Right renal pelvis (tissue), 4 donors: ENCODE measurements at regions not wholly inside any gene's neighbourhood (a gene's known extent, or its start where the extent isn't known, plus 50 kb on each side); places are given as distances from the start of the nearest gene placed in this dataset.
"Not testable (repeated sequence)": the region's sequence is repeated elsewhere in the genome, so short reads cannot be mapped to it uniquely, and the experiment has no call there.

Experiments used
- DNase-seq, 4 donors: peaks; one replicate each; pipeline ENCODE4 v3.0.0-alpha.2; 2013; ENCODE audit warnings: low read depth in 4 of 4, low spot score in 3 of 4, missing footprints in 1 of 4

DNA sequence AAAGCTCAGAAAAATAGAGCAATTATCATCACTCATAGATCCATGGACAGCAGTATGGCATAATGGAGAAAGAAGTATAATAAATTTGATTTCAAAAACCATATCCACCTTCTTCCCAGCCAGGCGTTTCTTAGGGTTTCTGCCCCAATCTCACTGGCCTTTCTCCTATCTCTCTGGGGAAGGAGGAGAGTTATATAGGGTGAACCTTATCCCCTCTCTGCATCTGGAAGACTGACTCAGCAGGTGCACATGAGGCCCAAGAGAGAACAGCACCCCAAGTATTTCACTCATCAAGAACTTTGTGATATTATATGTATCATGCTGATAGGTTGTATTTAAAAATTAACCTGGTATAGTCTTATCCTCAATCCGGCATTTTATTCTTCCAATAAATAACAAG, 318.8 kb upstream of the RASGEF1B start:
- no peak for DNase-seq

DNA sequence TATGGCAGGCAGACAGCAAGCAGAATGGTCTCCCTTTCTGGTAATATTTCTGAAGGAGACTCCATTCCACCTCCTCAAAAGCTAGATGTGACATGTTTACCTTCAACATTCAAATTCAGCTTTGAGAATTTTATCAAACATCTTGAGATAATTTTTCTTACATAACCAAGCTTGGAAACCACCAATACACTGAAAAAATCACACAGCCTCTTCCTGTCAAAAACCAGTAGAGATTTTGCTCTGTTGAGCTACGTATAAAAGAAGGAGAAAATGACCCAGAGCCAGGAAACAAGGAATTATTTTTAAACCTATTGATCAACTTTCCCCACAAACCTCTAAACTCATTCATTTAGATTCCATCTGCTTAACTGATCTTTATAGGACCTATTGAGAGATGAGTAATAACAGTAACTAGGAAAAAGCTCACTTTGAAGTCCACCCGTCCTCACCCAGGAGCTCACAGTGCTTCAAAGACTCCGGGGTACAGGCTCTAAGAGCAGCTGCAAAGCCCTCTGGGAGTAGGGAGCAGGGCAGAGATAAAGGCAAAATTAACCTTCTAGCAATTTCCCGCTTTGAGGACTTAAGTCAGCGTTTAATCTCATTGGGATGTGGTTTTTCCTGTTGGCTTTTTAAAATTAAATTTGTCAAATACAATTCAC, 318.2 kb upstream of the RASGEF1B start:
- no peak for DNase-seq

DNA sequence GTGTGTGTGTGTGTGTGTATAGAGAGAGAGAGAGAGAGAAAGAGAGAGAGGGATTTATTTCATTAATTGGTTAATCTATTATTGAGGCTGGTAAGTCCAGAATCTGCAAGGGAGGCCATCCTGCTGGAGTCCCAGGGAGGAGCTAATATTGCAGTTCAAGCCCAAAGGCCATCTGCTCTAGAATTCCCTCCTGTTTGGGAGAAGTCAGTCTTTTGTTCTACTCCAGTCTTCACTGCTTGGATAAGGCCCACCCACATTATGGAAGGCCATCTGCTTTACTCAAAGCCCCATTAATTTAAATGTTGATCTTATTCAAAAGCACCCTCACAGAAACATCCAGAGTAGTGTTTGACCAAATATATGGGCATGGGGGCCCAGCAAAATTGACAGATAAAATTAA, 317.5 kb upstream of the RASGEF1B start:
- no peak for DNase-seq

DNA sequence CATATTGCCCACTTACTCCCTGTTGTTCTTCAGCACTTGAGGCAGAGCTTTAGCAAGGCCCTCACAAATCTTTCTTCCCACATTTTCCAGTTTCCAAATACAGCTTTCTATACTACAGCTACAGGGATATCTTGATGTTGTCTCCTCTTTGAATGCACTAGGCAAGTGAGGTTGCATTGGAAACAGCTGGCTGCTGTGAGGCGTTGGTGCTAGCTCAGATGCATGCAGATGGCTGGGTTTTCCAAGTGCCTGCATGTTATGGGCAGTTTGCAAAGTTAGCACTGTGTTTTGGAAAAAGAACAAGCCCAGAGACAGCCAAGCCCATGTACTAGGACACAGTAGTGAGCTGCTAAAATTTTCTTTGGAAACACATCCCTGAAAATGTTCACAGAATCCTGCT, 315.1 kb upstream of the RASGEF1B start:
- DNase-seq = no peak

DNA sequence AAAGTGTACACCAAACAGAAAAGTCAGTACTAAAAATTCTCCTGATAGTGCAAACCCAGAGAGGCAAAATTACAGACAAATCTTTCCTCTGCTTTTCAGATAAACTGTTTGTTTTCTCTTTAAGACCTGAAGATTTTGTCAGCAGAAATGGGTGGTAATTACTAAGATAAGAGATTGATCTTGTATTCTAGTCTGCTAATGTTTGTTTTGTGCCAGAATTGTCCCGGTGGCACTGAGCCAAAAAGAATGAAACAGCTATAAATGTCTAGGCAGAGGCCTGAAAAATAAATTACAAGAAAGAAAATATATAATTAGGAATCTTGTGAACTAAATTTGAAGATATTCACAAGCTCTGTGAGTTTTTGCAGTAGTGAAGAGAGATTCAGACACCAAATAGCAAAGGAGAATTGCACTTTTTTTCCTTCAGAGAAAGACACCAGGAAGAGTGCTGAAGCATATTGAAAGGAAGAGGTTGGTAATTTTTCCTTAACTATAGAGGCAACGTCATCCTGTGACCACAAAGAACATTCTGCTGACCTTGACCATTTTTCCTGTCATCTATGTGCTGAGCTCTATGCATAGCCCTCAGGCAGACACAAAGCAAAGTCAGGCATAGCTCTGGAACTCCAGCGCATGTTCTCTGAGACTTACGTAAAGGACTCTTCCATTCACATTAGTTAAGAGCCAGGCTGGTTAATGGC, 314.5 kb upstream of the RASGEF1B start:
- no peak for DNase-seq

DNA sequence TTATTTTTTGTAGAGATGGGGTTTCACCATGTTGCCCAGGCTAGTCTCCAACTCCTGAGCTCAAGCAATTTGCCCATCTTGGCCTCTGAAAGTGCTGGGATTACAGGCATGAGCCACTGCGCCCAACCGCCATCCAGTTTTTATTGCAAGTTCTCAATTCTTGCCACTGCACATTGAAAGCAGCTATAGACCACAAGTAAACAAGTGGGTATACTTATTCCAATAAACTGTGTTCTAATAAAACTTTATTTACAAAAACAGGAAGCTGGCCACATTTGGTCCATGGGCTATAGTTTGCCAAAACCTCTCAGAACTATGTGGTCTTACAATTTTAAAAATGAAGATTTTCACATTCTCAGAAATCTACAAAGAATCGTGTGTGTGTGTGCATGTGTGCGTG, 313.6 kb upstream of the RASGEF1B start:
- no peak for DNase-seq

DNA sequence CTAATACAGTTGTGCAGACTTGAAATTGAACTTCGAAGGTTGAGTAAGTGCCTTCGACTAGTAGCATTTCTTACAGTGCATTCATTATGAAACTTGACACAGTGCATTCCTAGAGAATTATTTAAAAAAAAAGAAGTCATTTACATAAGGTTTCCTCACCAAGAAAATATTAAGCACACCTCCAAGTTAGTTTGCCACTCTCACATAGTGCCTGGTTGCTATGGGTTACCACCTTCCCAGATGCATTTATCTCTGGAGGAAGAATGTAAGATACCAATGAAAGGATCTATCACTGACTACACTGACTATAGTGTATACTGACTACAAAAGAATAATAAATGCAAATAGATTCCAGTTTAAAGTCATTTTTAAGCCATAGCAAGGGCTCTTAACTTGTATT, 311.9 kb upstream of the RASGEF1B start:
- no peak for DNase-seq

DNA sequence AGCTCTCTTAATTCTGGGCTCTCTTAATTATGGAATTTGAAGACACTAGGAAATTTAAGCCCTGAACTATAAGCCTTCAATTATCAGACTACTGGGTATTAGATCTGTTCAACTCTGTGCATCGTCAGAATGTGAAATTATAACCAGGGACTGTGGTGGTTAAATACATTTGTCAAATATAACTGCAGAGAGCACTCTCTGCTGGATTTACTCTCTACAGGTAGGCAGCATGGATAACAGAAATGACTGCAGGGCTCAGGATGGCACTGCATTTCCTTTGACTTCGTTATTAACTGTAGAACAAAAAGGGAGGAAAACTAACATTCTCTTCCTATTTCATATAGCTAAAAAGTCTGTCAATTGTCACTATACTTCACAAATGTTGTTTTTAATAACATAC, 310.1 kb upstream of the RASGEF1B start:
- no peak for DNase-seq

DNA sequence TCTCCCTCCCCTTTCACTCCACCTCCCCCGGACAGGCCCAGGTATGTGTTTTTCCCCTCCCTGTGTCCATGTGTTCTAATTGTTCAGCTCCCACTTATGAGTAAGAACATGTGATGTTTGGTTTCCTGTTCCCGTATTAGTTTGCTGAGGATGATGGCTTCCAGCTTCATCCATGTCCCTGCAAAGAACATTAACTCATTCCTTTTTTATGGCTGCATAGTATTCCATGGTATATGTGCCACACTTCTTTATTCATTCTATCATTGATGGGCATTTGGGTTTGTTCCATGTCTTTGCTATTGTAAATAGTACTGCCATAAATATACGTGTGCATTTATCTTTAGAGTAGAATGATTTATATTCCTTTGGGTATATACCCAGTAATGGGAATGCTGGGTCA, 306.0 kb upstream of the RASGEF1B start:
- DNase-seq = not testable (repeated sequence)

DNA sequence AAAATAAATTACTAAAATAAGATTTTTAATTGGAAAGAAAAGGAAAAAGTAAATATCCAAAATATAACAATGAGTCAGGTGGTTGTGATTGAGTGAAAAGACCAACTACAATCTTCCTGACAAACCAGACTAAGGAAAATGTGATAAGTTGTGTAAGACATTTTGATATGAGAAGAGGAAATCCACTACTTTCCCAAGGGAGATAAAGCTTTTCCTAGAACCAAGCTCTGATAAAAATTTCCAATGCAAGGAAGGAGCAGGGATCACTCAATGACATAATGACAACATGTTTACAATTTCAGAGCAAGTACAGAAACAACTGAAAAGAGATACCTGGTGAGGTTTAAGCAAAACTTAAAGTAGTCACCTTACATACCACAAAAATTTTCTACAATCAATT, 305.1 kb upstream of the RASGEF1B start:
- no peak for DNase-seq

DNA sequence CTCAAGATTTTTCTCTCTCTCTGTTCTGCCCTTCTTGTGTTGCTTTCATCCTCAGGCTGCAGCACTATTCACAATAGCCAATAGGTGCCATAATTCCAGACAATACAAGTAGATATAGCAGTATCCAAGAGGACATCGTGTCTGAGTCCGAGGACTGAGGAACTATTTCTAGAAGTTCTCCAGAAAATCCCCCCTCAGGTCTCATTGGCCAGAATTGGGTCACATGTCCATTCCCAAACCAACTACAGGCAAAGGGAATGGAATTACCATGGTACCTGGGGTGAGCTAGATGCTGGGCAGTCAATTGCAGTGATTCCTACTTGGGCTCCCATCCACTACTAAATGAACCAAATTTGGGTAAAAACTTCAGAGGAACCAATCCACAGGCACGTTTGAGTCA, 301.9 kb upstream of the RASGEF1B start:
- no peak for DNase-seq

DNA sequence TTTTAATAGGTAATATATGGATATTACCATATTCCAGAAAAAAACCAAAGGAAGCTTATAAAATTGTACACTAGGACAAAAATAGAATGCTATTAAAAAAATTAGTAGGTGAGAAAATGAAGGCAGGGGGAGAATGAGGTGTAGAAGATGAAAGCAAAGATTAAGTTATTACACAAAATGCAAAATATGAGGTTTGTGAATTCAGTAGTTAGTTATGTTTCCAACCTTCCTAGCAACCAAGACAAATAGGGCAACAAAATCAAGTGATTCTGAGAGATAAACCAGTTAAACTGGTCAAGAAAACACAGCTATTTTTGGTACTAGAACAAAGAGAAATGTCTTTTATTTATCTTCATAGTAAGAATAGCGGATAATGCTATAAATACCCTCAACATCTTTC, 300.0 kb upstream of the RASGEF1B start:
- no peak for DNase-seq

DNA sequence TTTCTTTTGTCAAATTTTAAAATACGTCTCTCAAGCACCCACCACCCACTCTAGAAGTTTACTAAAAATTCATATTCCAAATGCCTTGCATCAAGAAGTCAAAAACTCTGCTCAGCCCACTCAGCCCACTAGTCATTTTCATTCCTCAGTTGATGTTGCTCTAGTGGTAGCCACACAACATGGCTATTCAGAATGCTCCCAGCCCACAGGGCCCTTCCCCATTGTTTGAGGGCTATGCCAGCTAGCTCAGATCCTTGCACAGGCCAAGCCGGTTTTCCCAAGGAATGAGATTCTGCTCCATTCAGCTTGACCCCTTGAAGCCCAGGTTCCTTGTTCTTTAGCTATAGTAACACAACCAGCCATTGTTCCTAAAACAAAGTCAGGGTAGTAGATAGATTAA, 297.5 kb upstream of the RASGEF1B start:
- DNase-seq = no peak

DNA sequence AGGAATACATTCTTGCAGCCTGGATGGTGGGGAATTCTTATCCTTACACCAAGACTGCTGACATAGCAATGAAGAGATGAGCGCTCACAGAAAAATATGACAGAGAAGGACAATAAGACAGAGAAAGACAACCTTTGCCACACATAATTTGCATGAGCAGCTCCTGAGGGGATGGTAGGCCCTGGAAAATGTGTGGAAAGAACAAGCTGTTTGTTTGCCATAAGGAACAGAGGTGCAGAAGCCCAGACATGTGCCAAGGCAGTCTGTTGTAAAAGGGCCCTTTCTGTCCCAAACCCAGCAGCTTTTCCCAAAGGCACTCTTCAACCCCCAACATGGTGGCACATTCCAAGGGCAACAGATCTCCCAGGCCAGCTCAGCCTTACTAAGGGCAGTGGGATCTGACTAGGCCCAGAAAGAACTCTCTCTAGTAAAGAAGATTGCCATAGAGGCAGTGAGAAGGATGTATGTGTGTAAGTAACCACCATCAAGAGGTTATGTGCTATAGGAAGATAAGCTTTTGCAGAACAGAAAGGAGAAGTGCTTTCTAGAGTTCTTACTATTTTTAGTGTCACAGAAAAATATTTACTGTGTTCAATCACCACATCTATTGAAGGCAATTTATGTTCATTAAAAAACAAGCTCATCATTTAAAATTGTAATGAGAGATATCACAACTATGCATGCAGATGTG, 287.0 kb upstream of the RASGEF1B start:
- no peak for DNase-seq

DNA sequence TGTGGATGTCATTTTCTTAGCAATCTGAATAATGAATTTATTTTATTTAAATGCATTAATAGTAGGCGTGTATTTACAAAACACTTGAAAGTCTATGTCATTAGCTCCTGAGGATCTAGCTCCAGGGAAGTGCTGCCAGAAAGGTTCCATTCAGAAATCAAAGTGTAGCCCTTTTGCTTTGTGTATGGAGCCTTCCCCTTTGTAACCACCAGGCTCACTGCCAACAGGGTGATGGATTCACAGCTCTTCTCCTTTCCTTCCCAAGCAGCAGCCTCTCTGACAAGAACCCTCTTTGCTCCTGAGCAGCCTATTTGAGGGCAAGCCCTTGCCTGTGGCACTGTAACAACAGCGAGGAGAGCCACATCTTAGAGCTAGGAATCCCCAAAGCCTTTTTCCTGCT, 286.0 kb upstream of the RASGEF1B start:
- DNase-seq = no peak

DNA sequence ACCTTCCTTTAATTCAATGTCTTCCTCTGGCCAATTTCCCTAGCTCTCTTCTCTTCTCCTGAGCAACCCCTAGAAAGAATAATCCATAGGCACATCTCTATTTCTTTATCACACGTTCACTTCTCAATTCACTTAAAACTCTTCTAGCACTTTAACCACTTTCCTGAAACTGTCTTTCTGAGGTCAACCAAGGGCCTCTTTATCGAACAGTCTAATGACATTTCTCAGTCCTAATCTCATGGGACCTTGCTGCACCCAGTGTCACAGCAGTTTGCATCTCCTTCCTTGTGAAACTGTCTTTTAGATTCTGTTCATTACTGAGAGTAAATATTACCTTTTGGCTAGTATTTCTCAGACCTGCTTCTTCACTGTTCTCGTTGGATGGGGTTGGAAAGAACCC, 285.3 kb upstream of the RASGEF1B start:
- DNase-seq = no peak

DNA sequence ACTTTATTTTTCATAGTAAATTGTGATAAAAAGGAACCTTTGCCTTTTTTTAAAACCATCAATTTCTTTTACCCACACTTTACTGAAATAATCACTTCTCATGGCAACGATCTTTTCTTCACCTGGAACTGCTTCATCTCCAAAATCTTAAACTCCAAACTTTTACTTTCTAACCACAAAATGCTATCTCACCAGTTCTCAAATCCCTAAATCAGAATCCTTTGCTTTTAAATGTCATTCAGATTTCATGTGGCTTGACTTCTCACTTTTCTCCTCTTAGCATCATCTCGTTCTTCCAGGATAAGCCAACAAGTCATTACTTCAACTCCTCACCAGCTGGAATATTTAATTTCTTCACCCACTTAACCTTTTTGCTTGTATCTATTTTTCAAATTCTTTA, 284.3 kb upstream of the RASGEF1B start:
- no peak for DNase-seq

DNA sequence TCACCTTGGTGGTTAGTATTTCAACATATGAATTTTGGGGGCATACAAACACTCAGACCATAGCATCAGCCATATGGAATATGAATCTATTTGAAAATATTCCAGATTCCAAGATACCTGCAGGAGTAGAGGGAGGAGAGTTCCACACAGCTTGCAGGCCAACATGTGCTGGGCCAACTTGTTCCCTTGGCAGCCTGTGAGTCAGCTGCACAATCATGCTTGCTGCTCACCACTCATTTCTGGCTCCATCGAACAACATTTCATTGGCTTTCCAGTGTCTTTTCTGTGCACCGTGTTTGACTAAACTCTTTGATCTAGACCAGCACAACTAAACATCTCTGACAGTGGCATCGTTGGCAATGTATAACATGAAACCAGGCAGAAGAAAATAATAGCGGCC, 282.5 kb upstream of the RASGEF1B start:
- no peak for DNase-seq

DNA sequence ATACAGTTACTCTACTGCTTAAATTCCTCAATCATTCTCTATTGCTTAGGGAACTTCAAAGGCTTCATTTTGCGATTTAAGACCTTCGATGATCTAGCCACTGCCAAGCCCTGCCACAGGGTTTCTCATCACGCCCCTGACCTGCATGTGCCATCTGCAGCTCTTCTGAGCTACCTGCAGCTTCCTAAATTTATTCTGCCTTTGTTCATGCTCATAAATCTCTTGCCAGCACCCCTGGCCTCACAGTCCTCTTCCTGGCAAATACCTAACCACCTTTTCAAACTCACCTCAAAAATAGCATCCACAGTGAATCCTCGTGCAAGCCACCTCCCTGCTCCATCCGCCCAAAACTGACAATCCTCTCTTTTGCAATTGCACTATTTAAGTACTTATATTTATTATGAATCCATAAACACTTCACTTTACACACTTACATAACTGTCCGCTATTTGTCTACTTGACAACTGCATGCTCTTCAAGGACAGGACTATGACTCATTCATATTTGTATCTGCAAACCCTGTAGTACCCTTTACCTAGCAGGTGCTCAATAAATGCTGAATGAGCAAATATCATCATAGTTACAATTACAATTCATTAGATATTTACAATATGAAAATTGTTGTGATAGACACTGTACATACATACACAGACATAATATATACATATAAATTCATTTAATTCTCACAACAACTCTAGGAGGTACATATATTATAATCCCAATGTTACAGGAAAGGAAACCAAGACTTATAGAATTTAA, 280.0 kb upstream of the RASGEF1B start:
- no peak for DNase-seq

DNA sequence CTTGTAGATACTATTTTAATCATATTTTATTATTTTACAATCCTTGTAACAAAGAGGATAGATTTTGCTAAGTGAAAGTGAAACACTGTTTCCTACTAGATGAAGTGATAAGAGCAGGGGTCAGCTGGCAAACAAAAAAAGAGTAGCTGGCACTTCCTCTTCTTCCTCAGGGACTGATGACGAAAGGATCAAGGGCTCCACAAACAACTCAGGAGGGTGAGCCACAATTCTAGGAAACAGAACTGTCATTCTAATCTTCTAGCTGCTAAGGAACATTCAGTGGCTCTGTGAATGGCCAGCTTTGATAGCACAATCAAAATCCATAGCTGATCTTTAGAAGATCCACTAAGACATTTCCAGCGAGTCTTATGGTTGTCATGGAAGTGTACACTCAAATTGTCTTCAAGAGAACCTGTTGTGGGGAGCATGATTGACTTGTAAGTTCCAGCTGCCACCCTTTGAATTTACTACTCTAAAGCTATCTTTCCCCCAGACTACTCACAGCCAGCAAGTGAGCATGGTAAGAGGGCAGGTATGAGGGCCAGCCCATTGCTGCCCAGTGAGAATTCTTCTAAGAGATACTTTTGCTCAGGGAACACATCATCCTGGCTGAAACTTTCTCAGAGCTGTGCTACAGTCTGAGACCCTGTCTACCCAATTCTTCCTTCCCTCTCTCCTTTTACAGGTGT, 275.7 kb upstream of the RASGEF1B start:
- no peak for DNase-seq

DNA sequence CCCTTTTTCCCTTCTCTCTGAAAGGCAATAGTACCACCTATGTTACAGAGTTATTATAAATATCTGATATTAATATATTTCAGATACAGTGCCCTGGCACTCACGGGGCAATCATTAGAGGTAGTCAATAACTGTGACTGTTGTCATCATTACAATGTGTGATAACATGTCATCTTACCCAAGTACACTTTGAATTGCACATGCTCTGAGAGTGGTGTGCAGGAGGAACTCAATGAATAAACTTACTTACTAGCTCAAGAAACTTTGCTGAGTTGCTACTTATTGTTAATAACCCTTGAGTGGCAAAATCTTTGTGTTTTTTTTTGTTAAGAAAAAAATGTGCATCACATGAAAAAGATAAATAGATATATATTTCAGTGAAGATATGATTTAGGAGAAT, 275.1 kb upstream of the RASGEF1B start:
- DNase-seq = no peak
